ENCODE measurements at regions not wholly inside any gene's neighbourhood (a gene's known extent, or its start where the extent isn't known, plus 50 kb on each side); places are given as distances from the start of the nearest gene placed in this dataset.

- TF ChIP-seq CTCF (IDR thresholded peaks at IDR 0.05; ENCODE audit: extremely low read depth, low read depth, low read length) = no peak
- no peaks in the 10 kb centered on the region for H4K20me1 ChIP-seq (ENCODE audit: insufficient read depth, low read length)
- no peak overlapping the region for H3K4me3 ChIP-seq (ENCODE audit: insufficient read depth, low read length)
- no peaks in the 10 kb centered on the region for H3K36me3 ChIP-seq (ENCODE audit: insufficient read depth, low read length)
- H3K27ac ChIP-seq (ENCODE audit: low read depth, low read length) = no peak overlapping the region
- DNase-seq (ENCODE audit: insufficient read length, low spot score, missing footprints) = no peak
- no peak overlapping the region for H3K4me2 ChIP-seq (ENCODE audit: insufficient read depth, low read length)
- no peaks in the 10 kb centered on the region for H3K4me1 ChIP-seq (ENCODE audit: insufficient read depth, low read length)
- H3K79me2 ChIP-seq (ENCODE audit: insufficient read depth, low read length) = no peaks in the 10 kb centered on the region
- H3K9me3 ChIP-seq (ENCODE audit: low read depth, low read length) = no peaks in the 10 kb centered on the region
- no peak overlapping the region for H2AFZ ChIP-seq (ENCODE audit: low read length)
- no peaks in the 10 kb centered on the region for H3K27me3 ChIP-seq (ENCODE audit: insufficient read depth, low read length)
Observed at GRCh38 chr4:128688033-128688721, 121.3 kb upstream of the JADE1 start.

GRCh38 chr4:128686810-128687209, 122.7 kb upstream of the JADE1 start:
- no peaks in the 10 kb centered on the region for H4K20me1 ChIP-seq (ENCODE audit: insufficient read depth, low read length)
- H3K4me1 ChIP-seq (ENCODE audit: insufficient read depth, low read length) = no peaks in the 10 kb centered on the region
- H3K36me3 ChIP-seq (ENCODE audit: insufficient read depth, low read length) = no peaks in the 10 kb centered on the region
- no peaks in the 10 kb centered on the region for H3K27me3 ChIP-seq (ENCODE audit: insufficient read depth, low read length)
- no peak overlapping the region for H3K4me2 ChIP-seq (ENCODE audit: insufficient read depth, low read length)
- no peaks in the 10 kb centered on the region for H3K79me2 ChIP-seq (ENCODE audit: insufficient read depth, low read length)
- H3K4me3 ChIP-seq (ENCODE audit: insufficient read depth, low read length) = no peak overlapping the region
- no peak for TF ChIP-seq CTCF (IDR thresholded peaks at IDR 0.05; ENCODE audit: extremely low read depth, low read depth, low read length)
- no peak overlapping the region for H2AFZ ChIP-seq (ENCODE audit: low read length)
- no peaks in the 10 kb centered on the region for H3K9me3 ChIP-seq (ENCODE audit: low read depth, low read length)
- H3K27ac ChIP-seq (ENCODE audit: low read depth, low read length) = no peak overlapping the region
- DNase-seq (ENCODE audit: insufficient read length, low spot score, missing footprints) = no peak

- TF ChIP-seq CTCF (IDR thresholded peaks at IDR 0.05; ENCODE audit: extremely low read depth, low read depth, low read length) = no peak
- DNase-seq (ENCODE audit: insufficient read length, low spot score, missing footprints) = no peak
- H3K4me3 ChIP-seq (ENCODE audit: insufficient read depth, low read length) = no peak overlapping the region
- no peaks in the 10 kb centered on the region for H3K4me1 ChIP-seq (ENCODE audit: insufficient read depth, low read length)
- no peaks in the 10 kb centered on the region for H3K9me3 ChIP-seq (ENCODE audit: low read depth, low read length)
- no peaks in the 10 kb centered on the region for H3K36me3 ChIP-seq (ENCODE audit: insufficient read depth, low read length)
- no peaks in the 10 kb centered on the region for H3K27me3 ChIP-seq (ENCODE audit: insufficient read depth, low read length)
- H2AFZ ChIP-seq (ENCODE audit: low read length) = no peak overlapping the region
- no peak overlapping the region for H3K27ac ChIP-seq (ENCODE audit: low read depth, low read length)
- H3K4me2 ChIP-seq (ENCODE audit: insufficient read depth, low read length) = no peak overlapping the region
- no peaks in the 10 kb centered on the region for H4K20me1 ChIP-seq (ENCODE audit: insufficient read depth, low read length)
- no peaks in the 10 kb centered on the region for H3K79me2 ChIP-seq (ENCODE audit: insufficient read depth, low read length)
Observed at GRCh38 chr4:128686032-128686465, 123.5 kb upstream of the JADE1 start.

- Histone ChIP-seq H3K4me3 (ENCODE audit: insufficient read depth, low read length) (no peak overlapping the region), H3K4me2 (ENCODE audit: insufficient read depth, low read length) (no peak overlapping the region), H3K27me3 (ENCODE audit: insufficient read depth, low read length) (no peaks in the 10 kb centered on the region), H3K36me3 (ENCODE audit: insufficient read depth, low read length) (no peaks in the 10 kb centered on the region), H2AFZ (ENCODE audit: low read length) (no peak overlapping the region), H4K20me1 (ENCODE audit: insufficient read depth, low read length) (no peaks in the 10 kb centered on the region), H3K9me3 (ENCODE audit: low read depth, low read length) (no peaks in the 10 kb centered on the region), H3K27ac (ENCODE audit: low read depth, low read length) (no peak overlapping the region), H3K4me1 (ENCODE audit: insufficient read depth, low read length) (no peaks in the 10 kb centered on the region), H3K79me2 (ENCODE audit: insufficient read depth, low read length) (no peaks in the 10 kb centered on the region)
- TF ChIP-seq CTCF (IDR thresholded peaks at IDR 0.05; ENCODE audit: extremely low read depth, low read depth, low read length) = no peak
- no peak for DNase-seq (ENCODE audit: insufficient read length, low spot score, missing footprints)
Observed at GRCh38 chr4:128684016-128684415, 125.5 kb upstream of the JADE1 start.
